SK-N-SH (cell line): ENCODE measurements at regions not wholly inside any gene's neighbourhood (a gene's known extent, or its start where the extent isn't known, plus 50 kb on each side); places are given as distances from the start of the nearest gene placed in this dataset.

Experiments used
- CTCF ChIA-PET: fragments of 300-600, 350-600 bp; formaldehyde crosslinking; extraction: SDS; loops from one replicate; lab custom pipeline; 2021; lab: Yijun Ruan, JAX
- POLR2A ChIA-PET: fragments of 350-600 bp; sonication (Branson Sonifier 250); formaldehyde crosslinking; extraction: SDS; loops from one replicate; lab custom pipeline; 2020; ENCODE audit warnings: antibody characterized with exemption, inconsistent platforms; lab: Yijun Ruan, JAX
- DNase-seq: peaks from one replicate; pipeline ENCODE4 v3.0.0; 2012
- H2AFZ ChIP-seq: fragments of 200-600 bp; sonication (generic); 2 replicates; pipeline ENCODE4 v1.8.1; 2016; ENCODE audit warnings: antibody characterized with exemption, mild to moderate bottlenecking, low read depth
- H3F3A ChIP-seq: fragments of 200-600 bp; sonication (generic); replicated peaks from 2 replicates; pipeline ENCODE3; 2016; ENCODE audit warnings: antibody characterized with exemption, mild to moderate bottlenecking; ENCODE audit not compliant: insufficient read depth
- H3K27ac ChIP-seq, 2 experiments: fragments of 200-500 bp in 1 of 2; fragments of 200-600 bp in 1 of 2; sonication (Bioruptor generic) in 1 of 2; sonication (generic), shearing (Covaris generic) in 1 of 2; 2 replicates each; pipeline versions ENCODE4 v1.5.1 to v1.6.1; 2014 to 2016; ENCODE audit warnings: low read depth in 2 of 2, inconsistent platforms in 1 of 2, low read length in 1 of 2, mild to moderate bottlenecking in 1 of 2, mixed read lengths in 1 of 2
- H3K27me3 ChIP-seq: fragments of 200-600 bp; sonication (generic), shearing (Covaris generic); 2 replicates; pipeline ENCODE4 v1.6.1; 2016; ENCODE audit warnings: mixed run types; ENCODE audit not compliant: insufficient read depth
- H3K36me3 ChIP-seq, 2 experiments: fragments of 200-500 bp in 1 of 2; fragments of 200-600 bp in 1 of 2; sonication (Bioruptor generic) in 1 of 2; sonication (generic) in 1 of 2; replicated peaks in 1 of 2; 2 replicates each; pipeline versions ENCODE3 to v1.5.1; 2014 to 2016; ENCODE audit warnings: low read length in 1 of 2, mild to moderate bottlenecking in 1 of 2; ENCODE audit not compliant: insufficient read depth in 2 of 2, control insufficient read depth in 1 of 2
- H3K4me1 ChIP-seq, 2 experiments: fragments of 200-500 bp in 1 of 2; fragments of 200-600 bp in 1 of 2; sonication (Bioruptor generic) in 1 of 2; sonication (generic), shearing (Covaris generic) in 1 of 2; 2 replicates each; pipeline versions ENCODE4 v1.5.1 to v1.6.1; 2014 to 2016; ENCODE audit warnings: low read depth in 1 of 2, low read length in 1 of 2, mixed run types in 1 of 2; ENCODE audit not compliant: insufficient read depth in 2 of 2, control insufficient read depth in 1 of 2
- H3K4me2 ChIP-seq: fragments of 200-600 bp; sonication (generic), shearing (Covaris generic); 2 replicates; pipeline ENCODE4 v1.6.1; 2017; ENCODE audit warnings: mixed run types
- H3K4me3 ChIP-seq, 2 experiments: fragments of 200-500 bp in 1 of 2; fragments of 200-600 bp in 1 of 2; sonication (Bioruptor generic) in 1 of 2; sonication (generic), shearing (Covaris generic) in 1 of 2; 2 replicates each; pipeline versions ENCODE4 v1.5.1 to v1.8.1; 2014 to 2016; ENCODE audit warnings: low read depth in 2 of 2, inconsistent platforms in 1 of 2, low read length in 1 of 2, mild to moderate bottlenecking in 1 of 2, mixed read lengths in 1 of 2, moderate library complexity in 1 of 2
- H3K79me2 ChIP-seq: fragments of 200-600 bp; sonication (generic); 2 replicates; pipeline ENCODE4 v1.8.1; 2017; ENCODE audit warnings: mild to moderate bottlenecking; ENCODE audit not compliant: insufficient read depth
- H3K9ac ChIP-seq: fragments of 200-600 bp; sonication (generic); 2 replicates; pipeline ENCODE4 v1.6.1; 2017; ENCODE audit warnings: mixed run types
- H3K9me2 ChIP-seq: fragments of 200-600 bp; sonication (generic); 2 replicates; pipeline ENCODE4 v1.6.1; 2017; ENCODE audit warnings: mixed run types
- H3K9me3 ChIP-seq: fragments of 200-600 bp; sonication (generic); 2 replicates; pipeline ENCODE4 v1.6.1; 2017; ENCODE audit warnings: mixed run types, mild to moderate bottlenecking, moderate library complexity
- H4K20me1 ChIP-seq: fragments of 200-600 bp; sonication (generic); 2 replicates; pipeline ENCODE4 v1.6.1; 2017; ENCODE audit warnings: mild to moderate bottlenecking, mixed run types; ENCODE audit not compliant: insufficient read depth
- ELF1 ChIP-seq: IDR thresholded peaks from 2 replicates; pipeline ENCODE4 v1.4.0; 2012
- FOSL2 ChIP-seq: IDR thresholded peaks from 2 replicates; pipeline ENCODE4 v1.4.0; 2012; ENCODE audit warnings: low read depth, mild to moderate bottlenecking, moderate library complexity, borderline replicate concordance
- GATA2 ChIP-seq: sonication (generic); formaldehyde crosslinking; IDR thresholded peaks from 2 replicates; pipeline ENCODE4 v1.5.0; 2020; ENCODE audit warnings: mild to moderate bottlenecking, missing genetic modification reagents
- IRF3 ChIP-seq: fragments of 150-350 bp; IDR thresholded peaks from 2 replicates; pipeline ENCODE4 v1.6.1; 2016; ENCODE audit warnings: mild to moderate bottlenecking, low read depth, low read length
- JUND ChIP-seq: IDR thresholded peaks from 2 replicates; pipeline ENCODE4 v1.4.0; 2012
- MAX ChIP-seq: IDR thresholded peaks from 2 replicates; pipeline ENCODE4 v1.4.0; 2012; ENCODE audit warnings: low read depth
- MXI1 ChIP-seq: IDR thresholded peaks from 2 replicates; pipeline ENCODE4 v1.6.1; 2012; ENCODE audit warnings: mild to moderate bottlenecking, low read depth, low read length, improper control_type of control experiment
- NFIC ChIP-seq: IDR thresholded peaks from 2 replicates; pipeline ENCODE4 v1.4.0; 2012; ENCODE audit warnings: borderline replicate concordance
- NRF1 ChIP-seq: IDR thresholded peaks from 2 replicates; pipeline ENCODE4 v1.6.1; 2012; ENCODE audit warnings: low read depth, mild to moderate bottlenecking, low read length
- RAD21 ChIP-seq: IDR thresholded peaks from 2 replicates; pipeline ENCODE4 v1.6.1; 2012; ENCODE audit warnings: mild to moderate bottlenecking, low read length
- SMC3 ChIP-seq: IDR thresholded peaks from 2 replicates; pipeline ENCODE4 v1.6.1; 2012; ENCODE audit warnings: low read depth, low read length, improper control_type of control experiment
- TAF1 ChIP-seq: IDR thresholded peaks from 2 replicates; pipeline ENCODE4 v1.6.1; 2012; ENCODE audit warnings: low read depth, mild to moderate bottlenecking, low read length, moderate library complexity, borderline replicate concordance
- TCF12 ChIP-seq: IDR thresholded peaks from 2 replicates; pipeline ENCODE4 v1.4.0; 2012
- WGBS: methylation state at CpG from one replicate; pipeline ENCODE4 v1.1.6; 2017; ENCODE audit warnings: low lambda C conversion rate; 5-methylcytosine and 5-hydroxymethylcytosine counted together

GRCh38 chr10:10941127-10941730, 76.4 kb upstream of the CELF2 start:
- no peaks in the 10 kb centered on the region for H3K9me2 ChIP-seq
- no peaks in the 10 kb centered on the region for H3K4me1 ChIP-seq
- no peak overlapping the region for H3K4me2 ChIP-seq
- no peak overlapping the region for H3K9ac ChIP-seq
- no peaks in the 10 kb centered on the region for H3K79me2 ChIP-seq
- 17% methylated on average over 5 of the region's 6 CpGs for WGBS
- no peak for DNase-seq
- ChIA-PET POLR2A (no interaction called here), CTCF (no interaction called here)
- H3K36me3 ChIP-seq, result no peaks in the 10 kb centered on the region
- no peak overlapping the region for H3K4me3 ChIP-seq
- H3K27me3 ChIP-seq, result no peaks in the 10 kb centered on the region
- 0 out of 2 replicates have a peak, but pooled peaks cover 7% of the 10 kb centered on the region for H3K9me3 ChIP-seq
- H3K27ac ChIP-seq, result no peak overlapping the region
- no peak overlapping the region for H2AFZ ChIP-seq
- no peaks in the 10 kb centered on the region for H4K20me1 ChIP-seq
- TF ChIP-seq TCF12 (no peak), JUND (no peak), MXI1 (no peak), NFIC (no peak), SMC3 (no peak), FOSL2 (no peak), IRF3 (no peak), NRF1 (no peak), ELF1 (no peak), GATA2 (CRISPR knock-in tag) (no peak), MAX (no peak), RAD21 (no peak), TAF1 (no peak)
- TF ChIP-seq, all 33 proteins: peak for 0
- H3F3A ChIP-seq, result no peaks in the 10 kb centered on the region

DNA sequence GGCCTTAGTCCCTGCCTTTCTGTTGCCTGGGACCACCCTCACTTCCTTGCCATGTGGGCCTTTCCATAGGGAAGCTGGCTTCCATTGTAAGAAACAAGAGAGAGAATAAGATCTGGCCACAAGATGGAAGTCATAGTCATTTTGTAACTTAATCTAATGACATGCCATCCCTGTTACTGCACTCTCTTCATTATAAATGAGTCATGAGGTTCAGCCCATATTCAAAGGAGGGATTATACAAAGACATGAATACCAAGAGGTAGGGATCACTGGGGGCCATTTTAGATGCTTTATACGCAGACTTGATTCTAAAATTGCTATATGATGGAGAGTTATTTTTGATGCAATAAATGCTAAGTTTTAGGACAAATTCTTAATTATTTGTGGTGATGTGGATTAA, 75.2 kb upstream of the CELF2 start:
- H3K9ac ChIP-seq, result no peak overlapping the region
- no peaks in the 10 kb centered on the region for H3K4me1 ChIP-seq
- no peaks in the 10 kb centered on the region for H4K20me1 ChIP-seq
- no peaks in the 10 kb centered on the region for H3K27me3 ChIP-seq
- H3K36me3 ChIP-seq, result no peaks in the 10 kb centered on the region
- 0 out of 2 replicates have a peak, but pooled peaks cover 7% of the 10 kb centered on the region for H3K9me3 ChIP-seq
- H3F3A ChIP-seq, result no peaks in the 10 kb centered on the region
- CTCF ChIA-PET, result no interaction called here
- H3K4me3 ChIP-seq, result no peak overlapping the region
- H3K27ac ChIP-seq, result no peak overlapping the region
- POLR2A ChIA-PET, result interaction anchor here (0.6 kb wide), 1 partner anchor 81 kb away, joined by 3 read pairs; no protein-coding TSS in a partner anchor
- no peak overlapping the region for H3K4me2 ChIP-seq
- no peak for DNase-seq
- no peaks in the 10 kb centered on the region for H3K79me2 ChIP-seq
- 5% methylated on average over 1 of the region's 1 CpG for WGBS
- TF ChIP-seq FOSL2, result no peak
- TF ChIP-seq, all 33 proteins: peak for 0
- H3K9me2 ChIP-seq, result no peaks in the 10 kb centered on the region
- H2AFZ ChIP-seq, result no peak overlapping the region
